ENCODE measurements at regions not wholly inside any gene's neighbourhood (a gene's known extent, or its start where the extent isn't known, plus 50 kb on each side); places are given as distances from the start of the nearest gene placed in this dataset.
"Not testable (repeated sequence)": the region's sequence is repeated elsewhere in the genome, so short reads cannot be mapped to it uniquely, and the experiment has no call there.

DNA sequence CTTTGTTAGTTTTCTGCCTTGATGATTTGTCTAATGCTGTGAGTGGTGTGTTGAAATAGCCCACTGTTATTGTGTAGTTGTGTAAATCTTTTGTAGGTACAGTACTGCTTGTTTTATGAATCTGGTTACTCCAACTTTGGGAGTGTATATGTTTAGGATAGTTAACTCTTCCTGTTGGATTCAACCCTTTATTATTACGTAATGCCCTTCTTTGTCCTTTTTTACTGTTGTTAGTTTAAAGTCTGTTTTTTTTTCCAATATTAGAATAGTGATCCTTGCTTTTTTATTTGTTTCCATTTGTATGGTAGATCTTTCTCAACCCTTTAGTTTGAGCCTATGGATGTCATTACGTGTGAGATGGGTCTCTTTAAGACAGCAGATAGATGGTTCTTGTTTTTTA lies 261.5 kb upstream of the CDH2 start:
- no peaks in the 10 kb centered on the region for H3K4me1 ChIP-seq
- no peak overlapping the region for H3K4me3 ChIP-seq
- H3K27ac ChIP-seq, result no peak overlapping the region
- no peak for DNase-seq (ENCODE audit: low spot score in 2 of 2)
- WGBS, result 80% methylated on average over 2 of the region's 2 CpGs
- H3K27me3 ChIP-seq, result no peaks in the 10 kb centered on the region
- TF ChIP-seq POLR2A (IDR thresholded peaks at IDR 0.05) (no peak), EP300 (IDR thresholded peaks at IDR 0.05) (no peak)
- no peaks in the 10 kb centered on the region for H3K9me3 ChIP-seq
- H3K36me3 ChIP-seq, result no peaks in the 10 kb centered on the region

GRCh38 chr18:28432339-28432738 lies 255.4 kb upstream of the CDH2 start:
- Histone ChIP-seq H3K4me3 (no peak overlapping the region), H3K4me1 (no peaks in the 10 kb centered on the region), H3K27ac (no peak overlapping the region), H3K9me3 (no peaks in the 10 kb centered on the region), H3K36me3 (no peaks in the 10 kb centered on the region), H3K27me3 (no peaks in the 10 kb centered on the region)
- no peak for TF ChIP-seq EP300 (IDR thresholded peaks at IDR 0.05)
- no peak for TF ChIP-seq POLR2A (IDR thresholded peaks at IDR 0.05)
- no peak for TF ChIP-seq POLR2AphosphoS5 (IDR thresholded peaks at IDR 0.05)
- TF ChIP-seq CTCF (IDR thresholded peaks at IDR 0.05), result no peak
- WGBS, result 77% methylated on average over 5 of the region's 5 CpGs
- no peak for DNase-seq (ENCODE audit: low spot score in 2 of 2)

DNA sequence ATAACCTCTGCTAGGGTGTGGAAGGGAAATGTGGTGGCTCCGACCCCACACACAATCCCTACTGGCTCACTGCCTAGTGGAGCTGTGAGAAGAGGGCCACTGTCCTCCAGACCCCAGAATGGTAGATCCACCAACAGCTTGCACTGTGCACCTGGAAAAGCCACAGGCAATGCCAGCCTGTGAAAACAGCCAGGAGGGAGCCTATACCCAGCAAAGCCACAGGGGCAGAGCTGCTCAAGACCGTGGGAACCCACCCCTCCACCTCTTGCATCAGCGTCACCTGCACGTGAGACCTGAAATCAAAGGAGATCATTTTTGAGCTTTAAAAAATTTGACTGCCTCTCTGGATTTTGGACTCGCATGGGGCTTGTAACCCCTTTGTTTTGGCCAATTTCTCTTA lies 249.0 kb upstream of the CDH2 start:
- WGBS, result 85% methylated on average over 5 of the region's 5 CpGs
- no peaks in the 10 kb centered on the region for H3K36me3 ChIP-seq
- TF ChIP-seq CTCF (IDR thresholded peaks at IDR 0.05) (no peak), POLR2AphosphoS5 (IDR thresholded peaks at IDR 0.05) (no peak), EP300 (IDR thresholded peaks at IDR 0.05) (no peak), POLR2A (IDR thresholded peaks at IDR 0.05) (no peak)
- H3K4me3 ChIP-seq, result no peak overlapping the region
- no peak for DNase-seq (ENCODE audit: low spot score in 2 of 2)
- no peaks in the 10 kb centered on the region for H3K27me3 ChIP-seq
- H3K27ac ChIP-seq, result no peak overlapping the region
- no peaks in the 10 kb centered on the region for H3K9me3 ChIP-seq
- H3K4me1 ChIP-seq, result no peaks in the 10 kb centered on the region

GRCh38 chr18:28422577-28422976 lies 245.6 kb upstream of the CDH2 start:
- H3K27ac ChIP-seq, result no peak overlapping the region
- no peak for DNase-seq (ENCODE audit: low spot score in 2 of 2)
- TF ChIP-seq EP300 (IDR thresholded peaks at IDR 0.05) (no peak), POLR2A (IDR thresholded peaks at IDR 0.05) (no peak)
- H3K4me3 ChIP-seq, result no peak overlapping the region
- no peaks in the 10 kb centered on the region for H3K36me3 ChIP-seq
- WGBS, result 95% methylated on average over 2 of the region's 2 CpGs
- H3K4me1 ChIP-seq, result no peaks in the 10 kb centered on the region
- H3K27me3 ChIP-seq, result no peaks in the 10 kb centered on the region
- H3K9me3 ChIP-seq, result no peaks in the 10 kb centered on the region

- not testable (repeated sequence) for H3K27me3 ChIP-seq; H3K4me1 ChIP-seq; H3K4me3 ChIP-seq; DNase-seq (ENCODE audit: low spot score in 2 of 2); H3K9me3 ChIP-seq; H3K36me3 ChIP-seq; H3K27ac ChIP-seq
- no CpG with 5 or more reads among the region's 17 CpGs for WGBS
These were observed 245.0 kb upstream of the CDH2 start for GRCh38 chr18:28421950-28422349.

- WGBS, result 65% methylated on average over 3 of the region's 3 CpGs
These were observed 235.6 kb upstream of the CDH2 start for GRCh38 chr18:28412521-28412920.

More at GRCh38 chr18:28412521-28412920, 235.6 kb upstream of the CDH2 start:
- H3K4me1 ChIP-seq, result no peaks in the 10 kb centered on the region
- H3K27me3 ChIP-seq, result no peaks in the 10 kb centered on the region
- TF ChIP-seq POLR2AphosphoS5 (IDR thresholded peaks at IDR 0.05) (no peak), CTCF (IDR thresholded peaks at IDR 0.05) (no peak), POLR2A (IDR thresholded peaks at IDR 0.05) (no peak), EP300 (IDR thresholded peaks at IDR 0.05) (no peak)
- no peaks in the 10 kb centered on the region for H3K9me3 ChIP-seq
- H3K27ac ChIP-seq, result no peak overlapping the region
- H3K36me3 ChIP-seq, result no peaks in the 10 kb centered on the region
- DNase-seq (ENCODE audit: low spot score in 2 of 2), result no peak
- no peak overlapping the region for H3K4me3 ChIP-seq
